HUES64 (cell line): ENCODE measurements at regions not wholly inside any gene's neighbourhood (a gene's known extent, or its start where the extent isn't known, plus 50 kb on each side); places are given as distances from the start of the nearest gene placed in this dataset.

Experiments used
- H3K27ac ChIP-seq: 2 replicates; pipeline ENCODE4 v1.7.0; 2013; ENCODE audit warnings: low read depth, low read length, inconsistent platforms
- H3K27me3 ChIP-seq: 2 replicates; pipeline ENCODE4 v1.6.1; 2013; ENCODE audit warnings: mild to moderate bottlenecking, low read length; ENCODE audit not compliant: insufficient read depth
- H3K36me3 ChIP-seq: 2 replicates; pipeline ENCODE4 v1.6.1; 2013; ENCODE audit warnings: mild to moderate bottlenecking, low read length; ENCODE audit not compliant: insufficient read depth
- H3K4me1 ChIP-seq: 2 replicates; pipeline ENCODE4 v1.6.1; 2013; ENCODE audit warnings: mild to moderate bottlenecking, low read length, moderate library complexity; ENCODE audit not compliant: insufficient read depth
- H3K4me3 ChIP-seq: 2 replicates; pipeline ENCODE4 v1.5.1; 2013; ENCODE audit warnings: mild to moderate bottlenecking, low read length, moderate library complexity
- H3K9ac ChIP-seq: 2 replicates; pipeline ENCODE4 v1.6.1; 2013; ENCODE audit warnings: mild to moderate bottlenecking, low read depth, low read length
- H3K9me3 ChIP-seq: 2 replicates; pipeline ENCODE4 v1.6.1; 2013; ENCODE audit warnings: low read depth, low read length; ENCODE audit not compliant: insufficient read depth
- WGBS: fragments of 150-250, 120-280 bp; methylation state at CpG from one replicate; pipeline ENCODE4 v1.1.7; 2013; ENCODE audit warnings: missing lambda C conversion rate; 5-methylcytosine and 5-hydroxymethylcytosine counted together

DNA sequence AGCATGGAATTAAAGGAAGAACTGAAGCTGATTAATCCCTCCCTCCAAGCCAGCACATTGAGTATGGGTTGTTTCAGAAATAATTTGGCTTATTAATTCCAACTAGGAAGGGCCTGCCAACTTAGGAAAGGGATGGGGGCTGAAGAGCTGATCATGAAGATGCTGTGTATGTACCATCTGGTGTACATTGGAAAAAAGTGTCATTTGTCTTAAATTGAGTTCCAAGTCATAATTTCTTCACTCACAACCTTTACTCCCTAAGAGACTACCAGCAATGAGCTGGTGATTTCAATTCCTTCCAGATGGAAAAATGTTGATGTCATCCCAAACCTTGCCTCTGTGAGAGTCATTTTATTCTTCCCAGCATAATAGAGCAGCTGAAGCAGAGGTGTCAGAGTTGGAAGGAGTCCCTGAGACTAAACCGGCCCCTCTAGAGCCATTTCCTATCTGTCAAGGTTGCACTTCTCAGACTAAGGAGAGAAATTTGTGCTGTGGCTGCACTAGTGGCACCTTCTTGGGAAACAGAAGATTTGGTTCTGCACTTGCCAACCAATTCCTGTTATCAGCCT, 79.4 kb downstream of the GTPBP8 start:
- H3K9me3 ChIP-seq, result no peaks in the 10 kb centered on the region
- 95% methylated on average over 1 of the region's 1 CpG for WGBS
- H3K9ac ChIP-seq, result no peak overlapping the region
- H3K4me1 ChIP-seq, result no peaks in the 10 kb centered on the region
- H3K4me3 ChIP-seq, result no peak overlapping the region
- no peak overlapping the region for H3K27ac ChIP-seq
- H3K27me3 ChIP-seq, result no peaks in the 10 kb centered on the region
- H3K36me3 ChIP-seq, result no peaks in the 10 kb centered on the region

DNA sequence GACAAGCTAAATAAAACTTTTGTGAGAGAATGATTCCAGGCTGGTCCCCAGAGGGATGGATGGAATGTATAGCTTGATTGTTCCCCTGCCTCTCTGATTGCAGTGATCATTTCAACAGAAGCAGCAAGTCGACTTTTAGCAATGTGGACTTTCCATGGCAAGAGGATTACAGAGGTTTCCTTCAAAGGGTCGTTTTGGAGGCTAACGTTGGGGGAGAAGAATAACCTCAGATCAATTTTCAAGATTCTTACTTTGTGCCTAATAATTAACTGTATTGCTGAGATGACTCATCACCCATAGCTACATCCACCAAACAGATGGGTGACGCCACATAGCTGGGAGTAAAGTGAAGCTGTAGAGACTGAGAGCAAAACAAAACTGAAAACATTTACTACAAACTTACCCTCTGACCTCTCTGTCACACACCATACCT, 79.9 kb downstream of the GTPBP8 start:
- no peaks in the 10 kb centered on the region for H3K27me3 ChIP-seq
- H3K36me3 ChIP-seq, result no peaks in the 10 kb centered on the region
- H3K9ac ChIP-seq, result no peak overlapping the region
- H3K27ac ChIP-seq, result no peak overlapping the region
- no peaks in the 10 kb centered on the region for H3K4me1 ChIP-seq
- no peak overlapping the region for H3K4me3 ChIP-seq
- H3K9me3 ChIP-seq, result no peaks in the 10 kb centered on the region
- WGBS, result 84% methylated on average over 4 of the region's 4 CpGs

DNA sequence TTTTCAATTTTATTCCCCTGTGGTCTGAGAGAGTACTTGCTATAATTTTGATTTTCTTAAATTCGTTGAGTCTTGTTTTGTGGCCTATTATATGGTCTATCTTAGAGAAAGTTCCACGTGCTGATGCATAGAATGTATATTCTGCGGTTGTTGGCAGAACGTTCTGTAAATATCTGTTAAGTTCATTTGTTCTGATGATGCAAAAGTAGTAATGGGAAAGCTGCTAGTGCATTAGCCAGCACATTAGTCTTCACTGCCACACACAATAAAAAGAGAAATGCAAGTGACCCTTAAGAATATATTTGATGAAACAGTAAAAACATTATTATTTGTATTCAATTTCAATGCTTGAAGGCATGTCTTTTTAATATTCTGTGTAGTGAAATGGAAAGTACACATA, 84.8 kb downstream of the GTPBP8 start:
- Histone ChIP-seq H3K9me3 (no peaks in the 10 kb centered on the region), H3K4me1 (peaks cover 10% of the 10 kb centered on the region), H3K36me3 (no peaks in the 10 kb centered on the region), H3K27me3 (no peaks in the 10 kb centered on the region), H3K9ac (no peak overlapping the region), H3K27ac (no peak overlapping the region), H3K4me3 (no peak overlapping the region)
- WGBS, result 70% methylated on average over 4 of the region's 4 CpGs

DNA sequence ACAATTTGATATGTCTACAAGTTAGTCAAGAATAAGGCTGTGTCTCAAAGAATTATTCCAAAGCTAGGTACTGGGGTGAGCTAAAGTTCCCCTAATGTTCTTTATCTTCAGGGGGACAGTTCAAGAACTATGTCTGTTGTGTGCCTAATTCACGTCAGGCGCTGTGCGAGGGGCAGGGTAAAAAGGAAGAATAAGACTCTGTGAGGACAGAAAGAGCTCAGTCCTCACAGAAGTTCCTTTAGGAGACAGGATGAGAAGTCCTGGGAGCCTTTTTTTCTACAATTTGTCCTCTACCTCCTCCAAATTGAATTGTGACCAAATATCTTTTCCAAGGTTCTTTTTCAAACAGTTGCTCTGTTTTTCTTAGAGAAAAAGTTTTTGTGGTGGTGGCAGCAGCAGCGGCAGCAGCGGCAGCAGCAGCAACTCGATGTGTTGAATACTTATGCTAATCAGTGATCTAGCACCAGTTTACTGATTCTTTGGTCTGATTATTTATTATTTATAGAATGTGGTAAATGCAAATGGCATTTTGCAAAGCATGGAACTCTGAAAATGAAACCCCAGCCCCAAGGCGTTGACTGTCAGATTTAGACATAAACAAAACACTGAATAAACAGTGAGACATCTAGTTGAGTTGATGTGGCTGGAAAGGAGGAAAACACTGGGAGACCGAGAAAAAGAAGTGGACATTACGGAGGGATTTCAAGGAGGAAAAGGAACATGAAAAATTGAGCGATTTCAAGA, 88.6 kb downstream of the GTPBP8 start:
- Histone ChIP-seq H3K9me3 (no peaks in the 10 kb centered on the region), H3K27ac (no peak overlapping the region), H3K4me1 (peaks cover 10% of the 10 kb centered on the region), H3K4me3 (no peak overlapping the region), H3K9ac (no peak overlapping the region), H3K36me3 (no peaks in the 10 kb centered on the region), H3K27me3 (no peaks in the 10 kb centered on the region)
- WGBS, result 52% methylated on average over 10 of the region's 10 CpGs

DNA sequence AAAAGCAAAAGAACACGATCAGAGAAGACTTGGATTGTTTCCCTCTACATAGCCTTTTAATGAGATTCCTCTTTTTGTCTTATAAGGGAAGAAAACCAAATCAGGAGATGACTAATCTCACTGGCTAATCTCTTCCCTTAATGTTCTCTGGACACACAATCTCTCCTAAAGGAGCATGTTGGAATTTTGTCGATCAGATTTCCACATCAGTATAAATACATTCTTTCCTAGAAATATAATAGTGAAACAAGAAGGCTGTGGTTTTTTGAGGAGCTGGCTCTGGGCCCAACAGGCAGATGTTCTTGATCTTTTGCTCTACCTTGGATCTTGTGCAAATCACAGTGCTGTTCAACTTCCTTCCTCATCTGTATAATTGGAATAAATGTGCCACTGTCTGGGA, 94.0 kb downstream of the GTPBP8 start:
- Histone ChIP-seq H3K4me1 (peaks cover 17% of the 10 kb centered on the region), H3K27ac (no peak overlapping the region), H3K4me3 (no peak overlapping the region), H3K9me3 (no peaks in the 10 kb centered on the region), H3K36me3 (no peaks in the 10 kb centered on the region), H3K9ac (no peak overlapping the region), H3K27me3 (no peaks in the 10 kb centered on the region)
- 100% methylated on average over 1 of the region's 2 CpGs for WGBS

DNA sequence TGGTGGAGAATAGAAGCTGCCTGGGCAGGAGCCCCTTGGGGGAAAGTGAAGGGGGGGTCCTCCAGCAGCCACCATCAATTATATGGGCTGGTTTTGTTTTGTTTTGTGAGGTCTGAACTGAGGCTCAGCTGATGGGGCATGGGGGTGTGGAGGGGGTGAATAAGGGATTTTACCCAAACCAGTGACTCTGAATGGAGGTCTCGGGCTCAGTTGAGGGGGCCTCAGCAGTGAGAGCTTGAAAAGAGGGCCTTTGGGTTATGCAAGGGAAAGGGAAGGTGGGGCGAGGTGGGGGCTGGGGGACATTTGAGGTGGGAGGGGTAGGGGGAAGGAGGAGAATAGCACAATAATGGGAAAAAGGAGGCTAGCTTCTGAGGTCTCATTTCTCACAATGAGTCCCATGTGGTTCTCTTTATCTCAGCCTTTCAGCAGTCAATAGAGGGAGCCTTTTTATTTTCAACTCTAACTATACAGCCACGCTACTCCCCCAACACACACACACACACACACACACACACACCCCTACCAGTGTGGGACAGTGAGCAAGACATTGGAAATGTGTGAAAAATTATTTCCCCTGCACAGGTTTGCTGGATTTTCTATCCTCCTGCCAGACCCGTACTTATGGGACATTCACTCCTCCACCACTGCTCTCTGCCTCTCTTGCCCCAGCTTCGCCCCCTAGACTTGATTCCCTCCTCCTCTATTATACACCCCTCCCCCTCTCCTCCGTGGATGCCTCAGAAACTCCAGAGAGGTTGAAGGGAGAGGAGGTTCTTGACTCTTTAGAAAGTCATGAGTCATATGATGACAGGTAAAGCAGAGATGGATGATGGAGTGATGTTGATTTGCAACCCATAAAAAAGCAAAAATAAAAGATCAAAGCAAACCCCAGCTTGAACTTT, 96.0 kb downstream of the GTPBP8 start:
- peak overlapping the region; percentile 50 for H3K9ac ChIP-seq
- H3K4me3 ChIP-seq, result peak overlapping the region; percentile 30; the same call in 1 of the 2 replicates
- no peaks in the 10 kb centered on the region for H3K36me3 ChIP-seq
- no peaks in the 10 kb centered on the region for H3K27me3 ChIP-seq
- H3K4me1 ChIP-seq, result peaks cover 13% of the 10 kb centered on the region
- no peaks in the 10 kb centered on the region for H3K9me3 ChIP-seq
- H3K27ac ChIP-seq, result peak overlapping the region; percentile 37
- 67% methylated on average over 4 of the region's 6 CpGs for WGBS

DNA sequence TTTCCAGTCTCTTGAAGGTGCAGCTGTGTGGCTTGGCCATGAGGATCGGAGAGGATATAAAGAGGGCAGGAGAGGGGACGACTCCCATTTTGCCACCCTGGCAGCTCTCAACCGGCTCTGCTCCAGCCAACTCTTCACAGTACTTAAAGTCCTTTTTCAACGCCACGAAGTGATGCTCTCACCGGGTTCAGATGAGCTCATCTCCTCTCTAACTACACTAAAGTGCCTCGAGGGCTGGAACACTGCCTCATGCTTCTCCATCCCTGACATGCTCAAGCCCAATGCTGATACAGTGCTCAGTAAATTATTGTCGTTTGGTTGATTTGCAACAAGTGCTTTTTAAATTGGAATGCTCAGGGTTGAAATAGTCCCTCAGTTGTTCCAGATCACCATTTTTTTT, 97.8 kb downstream of the GTPBP8 start:
- Histone ChIP-seq H3K4me3 (no peak overlapping the region), H3K9me3 (no peaks in the 10 kb centered on the region), H3K36me3 (no peaks in the 10 kb centered on the region), H3K9ac (no peak overlapping the region), H3K27ac (no peak overlapping the region), H3K27me3 (no peaks in the 10 kb centered on the region), H3K4me1 (peaks cover 13% of the 10 kb centered on the region)
- WGBS, result 92% methylated on average over 8 of the region's 8 CpGs

DNA sequence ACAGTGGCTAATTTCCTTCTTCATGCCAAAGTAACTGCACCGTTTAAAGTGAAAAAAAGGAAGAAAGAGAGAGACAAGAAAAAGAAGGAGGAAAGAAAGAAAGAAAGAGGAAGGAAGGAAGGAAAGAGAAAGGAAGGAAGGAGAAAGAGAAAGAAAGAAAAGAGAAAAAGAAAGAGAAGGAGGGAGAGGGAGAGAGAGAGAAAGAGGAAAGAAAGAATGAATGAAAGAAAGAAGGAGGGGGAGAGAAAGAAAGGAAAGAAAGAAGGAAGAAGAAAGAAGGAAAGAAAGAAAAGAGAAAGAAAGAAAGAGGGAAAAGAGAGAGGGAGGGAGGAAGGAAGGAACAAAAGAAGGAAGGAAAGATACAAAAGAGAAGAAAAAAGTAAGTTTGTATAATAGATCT, 100.6 kb downstream of the GTPBP8 start:
- 95% methylated on average over 1 of the region's 1 CpG for WGBS
- Histone ChIP-seq H3K36me3 (no peaks in the 10 kb centered on the region), H3K9me3 (no peaks in the 10 kb centered on the region), H3K9ac (no peak overlapping the region), H3K4me3 (no peak overlapping the region), H3K27ac (no peak overlapping the region), H3K4me1 (peaks cover 39% of the 10 kb centered on the region), H3K27me3 (no peaks in the 10 kb centered on the region)

DNA sequence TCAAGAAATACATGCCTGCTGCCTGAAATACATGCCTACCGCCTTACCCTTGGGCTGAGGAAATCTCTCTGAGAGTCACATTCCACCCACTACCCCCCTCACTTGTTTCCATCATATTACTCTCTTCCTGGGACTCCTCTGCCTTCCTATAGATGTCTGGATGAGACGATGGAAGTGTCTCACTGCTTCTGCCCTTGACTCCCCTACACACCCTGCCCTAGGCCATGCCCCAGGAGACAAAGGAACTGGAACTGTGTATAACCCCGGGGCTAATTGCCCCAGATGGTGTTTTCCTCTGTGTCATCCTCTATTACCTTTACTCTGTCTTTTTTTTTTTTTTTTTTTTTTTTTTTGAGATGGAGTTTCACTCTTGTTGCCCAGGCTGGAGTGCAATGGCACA, 102.0 kb downstream of the GTPBP8 start:
- Histone ChIP-seq H3K27me3 (no peaks in the 10 kb centered on the region), H3K36me3 (no peaks in the 10 kb centered on the region), H3K9ac (no peak overlapping the region), H3K27ac (no peak overlapping the region), H3K4me1 (peaks cover 35% of the 10 kb centered on the region), H3K9me3 (no peaks in the 10 kb centered on the region), H3K4me3 (no peak overlapping the region)
- 91% methylated on average over 3 of the region's 3 CpGs for WGBS

DNA sequence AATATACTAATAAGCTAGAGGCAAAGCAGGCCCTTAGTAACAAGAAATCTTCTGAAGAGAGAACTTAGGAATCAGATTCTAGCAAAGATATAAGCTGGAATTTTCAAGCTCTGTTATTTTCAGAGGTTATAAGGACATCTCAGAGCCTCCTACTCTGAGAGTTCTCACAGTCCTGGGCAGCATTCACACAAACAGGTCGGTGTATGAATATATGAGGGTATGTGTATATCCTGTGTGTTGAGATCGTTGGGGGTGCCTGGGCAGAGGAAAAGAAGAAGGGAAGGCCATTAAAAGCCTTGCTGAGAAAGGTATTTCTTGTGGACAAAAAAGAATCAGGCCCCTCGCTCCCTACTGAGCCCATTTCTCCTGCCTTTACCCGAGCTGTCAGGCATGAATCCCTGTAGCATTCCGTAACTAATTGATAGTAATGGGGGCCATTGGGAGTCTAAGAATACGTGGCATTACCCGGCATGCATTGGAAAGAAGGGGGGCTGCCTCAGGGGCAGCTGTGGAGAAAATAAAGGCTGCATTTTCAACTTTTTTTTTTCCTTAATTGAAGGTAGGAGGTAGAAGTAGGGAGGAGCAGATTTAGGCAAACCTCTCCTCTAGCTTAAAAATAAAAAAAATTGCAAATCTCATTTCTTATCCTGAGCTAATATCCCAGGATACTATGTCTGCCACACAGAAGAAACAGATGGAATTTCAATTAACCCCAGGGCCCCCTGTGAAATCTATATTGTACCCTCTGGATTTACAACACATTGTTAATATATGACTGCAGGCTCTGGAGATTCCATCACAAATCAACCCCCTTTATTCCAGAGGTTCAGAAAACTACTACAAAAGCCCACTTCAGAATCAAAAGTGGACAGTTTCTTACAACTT, 103.8 kb downstream of the GTPBP8 start:
- Histone ChIP-seq H3K9me3 (no peaks in the 10 kb centered on the region; the same call in 1 of the 2 replicates), H3K9ac (peak overlapping the region; percentile 33; the same call in 1 of the 2 replicates), H3K27ac (peak overlapping the region; percentile 76), H3K27me3 (no peaks in the 10 kb centered on the region), H3K4me3 (no peak overlapping the region), H3K36me3 (no peaks in the 10 kb centered on the region), H3K4me1 (peaks cover 32% of the 10 kb centered on the region)
- WGBS, result 40% methylated on average over 7 of the region's 7 CpGs
